Limb (tissue), 2 donors: ENCODE measurements at regions not wholly inside any gene's neighbourhood (a gene's known extent, or its start where the extent isn't known, plus 50 kb on each side); places are given as distances from the start of the nearest gene placed in this dataset.
"Not testable (repeated sequence)": the region's sequence is repeated elsewhere in the genome, so short reads cannot be mapped to it uniquely, and the experiment has no call there.

Source experiments
- DNase-seq, 2 donors: peaks; one replicate each; pipeline ENCODE4 v3.0.0-alpha.2; 2016; ENCODE audit errors: extremely low spot score in 2 of 2

- no peak for DNase-seq
Measured at GRCh38 chr16:17559394-17559793, 88.6 kb upstream of the XYLT1 start.

DNA sequence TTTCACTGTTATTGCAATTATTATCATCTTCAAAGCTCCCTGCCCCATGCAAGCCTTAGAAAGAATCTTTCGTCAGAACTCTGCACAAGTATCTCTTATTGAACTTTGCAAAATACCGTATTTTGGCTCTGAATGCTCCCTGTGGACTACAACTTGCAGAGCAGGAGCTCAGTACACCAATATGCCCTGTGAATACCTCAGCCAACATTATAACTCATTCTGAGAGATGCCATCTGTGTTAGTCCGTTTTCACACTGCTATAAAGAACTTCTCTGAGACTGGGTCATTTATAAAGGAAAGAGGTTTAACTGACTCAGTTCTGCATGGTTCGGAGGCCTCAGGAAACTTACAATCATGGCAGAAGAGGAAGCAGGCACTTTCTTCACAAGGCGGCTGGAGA lies 87.2 kb upstream of the XYLT1 start:
- DNase-seq = no peak

- no peak for DNase-seq
Measured at GRCh38 chr16:17557480-17557879, 86.7 kb upstream of the XYLT1 start.

GRCh38 chr16:17556276-17557052 lies 85.7 kb upstream of the XYLT1 start:
- no peak for DNase-seq

DNA sequence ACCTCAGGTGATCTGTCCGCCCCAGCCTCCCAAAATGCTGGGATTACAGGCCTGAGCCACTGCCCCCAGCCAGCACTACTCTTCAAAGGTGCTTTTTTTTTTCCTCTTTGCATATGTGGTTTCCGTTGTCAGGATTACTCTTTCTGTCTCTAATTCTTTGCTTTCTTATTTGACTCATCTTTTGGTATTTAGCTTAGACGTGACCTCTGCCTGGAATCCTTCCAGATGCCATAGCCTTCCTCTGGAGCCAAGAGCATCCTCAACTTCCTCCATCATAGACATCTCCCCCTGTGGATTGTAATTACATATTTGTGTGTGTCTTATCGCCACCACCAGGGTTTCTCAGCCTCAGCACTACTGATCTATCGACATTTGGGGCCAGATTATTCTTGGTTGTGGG lies 84.4 kb upstream of the XYLT1 start:
- no peak for DNase-seq

DNA sequence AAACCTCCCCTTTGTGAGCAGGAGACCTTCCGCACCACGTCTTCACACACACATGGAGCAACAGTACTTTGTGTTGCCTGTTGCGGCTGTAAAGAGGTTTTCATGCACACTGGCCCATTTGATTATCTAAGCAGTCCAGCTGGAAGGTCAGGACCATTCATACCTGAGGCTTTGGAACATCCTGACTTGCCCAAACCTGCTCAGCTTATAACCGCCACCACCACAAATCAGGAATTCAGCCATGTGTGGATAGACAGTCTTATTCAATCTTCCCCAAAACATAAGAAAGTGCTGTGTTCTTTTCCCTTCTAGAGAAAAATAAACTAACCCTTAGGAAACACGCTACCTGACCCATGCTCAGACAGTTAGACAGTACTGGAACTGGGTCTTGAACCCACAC lies 81.6 kb upstream of the XYLT1 start:
- no peak for DNase-seq

GRCh38 chr16:17551682-17552081 lies 80.9 kb upstream of the XYLT1 start:
- not testable (repeated sequence) for DNase-seq

- no peak for DNase-seq
Measured at GRCh38 chr16:17548825-17549224, 78.1 kb upstream of the XYLT1 start.

GRCh38 chr16:17544785-17545184 lies 74.0 kb upstream of the XYLT1 start:
- DNase-seq = no peak

- DNase-seq = no peak
Measured at GRCh38 chr16:17544304-17544703, 73.5 kb upstream of the XYLT1 start.

- no peak for DNase-seq
Measured at GRCh38 chr16:17543073-17543472, 72.3 kb upstream of the XYLT1 start.

DNA sequence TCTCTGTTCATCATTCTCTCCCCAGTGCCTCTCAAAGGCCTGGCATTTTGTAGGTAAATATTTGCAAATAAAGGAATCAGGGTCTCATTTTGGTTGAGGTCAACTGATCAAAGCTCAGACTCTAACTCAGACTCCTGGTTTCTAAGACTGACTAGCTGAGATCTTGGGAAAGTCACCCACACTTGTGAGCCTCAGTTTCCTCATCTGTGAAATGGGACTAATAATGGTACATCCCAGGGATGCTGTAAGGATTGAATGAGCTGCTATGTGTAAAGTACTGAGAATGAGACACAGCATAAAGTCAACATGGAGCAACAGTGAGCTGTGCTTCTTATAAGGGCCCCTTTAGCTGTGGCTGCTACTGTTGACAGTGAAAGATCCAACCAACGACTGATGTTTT lies 70.6 kb upstream of the XYLT1 start:
- DNase-seq = no peak

GRCh38 chr16:17538927-17539326 lies 68.2 kb upstream of the XYLT1 start:
- DNase-seq = no peak

DNA sequence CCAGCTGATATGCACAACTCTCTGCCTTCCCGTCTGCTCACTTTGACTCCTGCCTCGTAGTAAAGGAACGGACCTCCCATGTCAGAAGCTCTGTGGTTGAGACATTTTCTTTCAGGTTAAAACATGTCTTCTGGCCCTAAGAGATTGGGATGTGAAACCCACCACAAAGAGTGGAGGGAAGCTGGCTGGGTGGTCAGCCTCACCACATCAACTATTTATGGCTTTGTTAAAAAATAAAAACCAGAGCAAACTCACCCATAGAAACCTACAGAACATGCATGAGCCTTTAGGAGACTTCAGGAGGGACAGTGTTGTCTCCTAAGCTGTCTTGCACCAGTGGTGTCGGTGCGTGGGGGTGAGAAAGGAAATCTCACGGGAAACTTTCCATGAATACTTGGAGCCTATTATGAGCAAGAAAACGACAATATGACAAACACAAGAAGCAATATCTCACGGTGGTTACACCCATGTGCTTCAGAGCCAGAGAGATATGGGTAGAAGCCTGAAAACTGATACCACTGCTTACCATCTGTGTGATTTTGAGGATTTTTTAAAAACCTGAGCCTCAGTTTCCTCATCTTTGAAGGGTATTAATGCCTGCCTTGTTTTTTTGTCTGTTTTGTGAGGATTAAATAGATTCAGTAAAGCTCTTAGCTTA lies 61.7 kb upstream of the XYLT1 start:
- DNase-seq = no peak

DNA sequence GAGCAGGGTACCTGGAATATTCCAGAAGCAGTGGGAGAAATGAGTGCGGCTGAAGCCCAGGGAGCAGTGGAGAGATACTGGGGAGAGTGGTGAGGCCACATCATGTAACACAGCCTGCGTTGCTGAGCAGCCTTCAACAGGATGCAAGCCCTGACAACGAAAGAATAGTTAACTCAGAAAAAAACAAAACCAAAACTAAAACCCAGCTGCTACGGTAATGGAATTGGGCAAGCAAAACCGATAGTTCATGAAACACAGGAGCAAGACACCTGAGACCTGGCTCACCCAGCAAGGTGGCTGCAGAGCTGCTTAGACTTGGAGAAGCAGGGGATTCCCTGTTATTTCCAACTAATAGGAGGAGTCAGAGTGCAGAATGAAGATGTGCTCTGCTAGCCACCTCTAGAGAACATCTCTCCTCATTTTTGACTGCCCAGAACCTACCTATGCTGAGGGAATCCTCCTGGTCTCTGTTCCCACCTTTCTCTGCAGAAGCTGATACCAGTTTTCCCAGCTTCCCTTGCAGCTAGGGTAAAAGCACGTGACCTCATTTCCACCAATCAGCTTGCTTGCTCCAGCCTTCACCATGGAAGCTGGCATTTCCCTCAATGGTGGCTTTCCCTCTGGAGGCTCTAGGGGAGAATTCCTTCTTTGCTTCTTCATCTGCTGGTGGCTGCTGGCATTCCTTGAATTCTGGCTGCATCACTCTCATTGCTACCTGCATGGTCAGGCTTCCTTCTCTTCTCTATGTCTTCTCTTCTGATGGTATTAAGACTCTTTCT lies 59.4 kb upstream of the XYLT1 start:
- no peak for DNase-seq

GRCh38 chr16:17526956-17527937 lies 56.5 kb upstream of the XYLT1 start:
- no peak for DNase-seq

DNA sequence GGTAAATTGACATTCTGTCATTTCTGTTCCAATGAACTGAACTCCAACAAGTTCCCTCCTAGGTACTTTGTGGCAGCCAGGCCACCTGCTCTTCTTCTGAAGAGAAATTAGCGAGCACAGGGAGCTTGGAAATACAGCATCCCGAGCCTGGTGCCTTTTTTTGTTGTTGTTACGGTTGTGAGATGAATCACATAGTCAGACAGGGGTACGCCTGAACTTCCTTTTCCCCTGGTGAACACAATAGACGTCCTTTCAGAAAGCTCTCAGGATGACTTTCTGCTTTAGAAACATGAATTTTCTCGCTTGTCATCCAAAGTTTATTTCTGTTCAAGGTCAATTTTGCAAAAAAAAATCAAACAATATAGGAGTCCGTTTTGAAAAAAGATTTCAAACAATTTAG lies 53.9 kb upstream of the XYLT1 start:
- no peak for DNase-seq

- no peak for DNase-seq
Measured at GRCh38 chr16:17520561-17520960, 49.8 kb upstream of the XYLT1 start.
